Glutamatergic neuron (in vitro differentiated cells): ENCODE measurements at regions not wholly inside any gene's neighbourhood (a gene's known extent, or its start where the extent isn't known, plus 50 kb on each side); places are given as distances from the start of the nearest gene placed in this dataset.

Experiments
- DNase-seq: peaks from one replicate; pipeline ENCODE4 v3.0.0; 2022
- H3K27ac Mint-ChIP-seq: one replicate; pipeline ENCODE4 v1.8.0; 2020; ENCODE audit warnings: mild to moderate bottlenecking, mixed read lengths, inconsistent platforms; ENCODE audit not compliant: unreplicated experiment
- H3K27me3 Mint-ChIP-seq: one replicate; pipeline ENCODE4 v1.8.0; 2020; ENCODE audit warnings: mild to moderate bottlenecking, moderate library complexity, mixed read lengths, inconsistent platforms; ENCODE audit not compliant: unreplicated experiment
- H3K36me3 Mint-ChIP-seq: one replicate; pipeline ENCODE4 v1.8.0; 2020; ENCODE audit warnings: mild to moderate bottlenecking, mixed read lengths, inconsistent platforms; ENCODE audit not compliant: unreplicated experiment
- H3K4me1 Mint-ChIP-seq: one replicate; pipeline ENCODE4 v1.8.0; 2020; ENCODE audit warnings: mild to moderate bottlenecking, low read depth, mixed read lengths, inconsistent platforms; ENCODE audit not compliant: unreplicated experiment
- H3K4me3 Mint-ChIP-seq: one replicate; pipeline ENCODE4 v1.8.0; 2020; ENCODE audit warnings: mild to moderate bottlenecking, mixed read lengths, inconsistent platforms; ENCODE audit not compliant: unreplicated experiment
- H3K9me3 Mint-ChIP-seq: one replicate; pipeline ENCODE4 v1.8.0; 2020; ENCODE audit warnings: mild to moderate bottlenecking, moderate library complexity, mixed read lengths, inconsistent platforms; ENCODE audit not compliant: unreplicated experiment
- CTCF ChIP-seq: fragments of 200-600 bp; sonication (generic); IDR thresholded peaks from one replicate; pipeline ENCODE4 v1.5.0; 2021; ENCODE audit not compliant: partially characterized antibody, unreplicated experiment

GRCh38 chr2:173629076-173629475, 274.4 kb downstream of the CDCA7 start:
- Mint-ChIP-seq H3K36me3 (no peaks in the 10 kb centered on the region), H3K4me3 (no peak overlapping the region), H3K27me3 (peaks cover 1% of the 10 kb centered on the region), H3K27ac (no peak overlapping the region), H3K4me1 (peaks cover 6% of the 10 kb centered on the region), H3K9me3 (no peaks in the 10 kb centered on the region)
- TF ChIP-seq CTCF, result no peak
- DNase-seq, result no peak

GRCh38 chr2:173630425-173631126, 275.9 kb downstream of the CDCA7 start:
- peak overlapping the region; percentile 1 for H3K27ac Mint-ChIP-seq
- H3K36me3 Mint-ChIP-seq, result no peaks in the 10 kb centered on the region
- no peak overlapping the region for H3K4me3 Mint-ChIP-seq
- no peak for DNase-seq
- H3K27me3 Mint-ChIP-seq, result no peaks in the 10 kb centered on the region
- H3K9me3 Mint-ChIP-seq, result no peaks in the 10 kb centered on the region
- TF ChIP-seq CTCF, result no peak
- H3K4me1 Mint-ChIP-seq, result peaks cover 6% of the 10 kb centered on the region

- H3K9me3 Mint-ChIP-seq, result no peaks in the 10 kb centered on the region
- H3K4me3 Mint-ChIP-seq, result no peak overlapping the region
- peak overlapping the region; percentile 1 for H3K27ac Mint-ChIP-seq
- TF ChIP-seq CTCF, result no peak
- H3K36me3 Mint-ChIP-seq, result no peaks in the 10 kb centered on the region
- no peaks in the 10 kb centered on the region for H3K27me3 Mint-ChIP-seq
- peaks cover 6% of the 10 kb centered on the region for H3K4me1 Mint-ChIP-seq
- peak; percentile 32 for DNase-seq
These were observed 276.4 kb downstream of the CDCA7 start for GRCh38 chr2:173631127-173631460.

- TF ChIP-seq CTCF, result no peak
- H3K27ac Mint-ChIP-seq, result no peak overlapping the region
- no peak for DNase-seq
- no peaks in the 10 kb centered on the region for H3K36me3 Mint-ChIP-seq
- no peaks in the 10 kb centered on the region for H3K9me3 Mint-ChIP-seq
- no peaks in the 10 kb centered on the region for H3K4me1 Mint-ChIP-seq
- no peak overlapping the region for H3K4me3 Mint-ChIP-seq
- no peaks in the 10 kb centered on the region for H3K27me3 Mint-ChIP-seq
These were observed 289.5 kb downstream of the CDCA7 start for GRCh38 chr2:173644146-173644545.

- no peaks in the 10 kb centered on the region for H3K27me3 Mint-ChIP-seq
- DNase-seq, result no peak
- H3K36me3 Mint-ChIP-seq, result no peaks in the 10 kb centered on the region
- no peaks in the 10 kb centered on the region for H3K9me3 Mint-ChIP-seq
- H3K27ac Mint-ChIP-seq, result no peak overlapping the region
- H3K4me1 Mint-ChIP-seq, result no peaks in the 10 kb centered on the region
- H3K4me3 Mint-ChIP-seq, result no peak overlapping the region
- TF ChIP-seq CTCF, result no peak
These were observed 293.1 kb downstream of the CDCA7 start for GRCh38 chr2:173647681-173648311.
